ENCODE measurements at regions not wholly inside any gene's neighbourhood (a gene's known extent, or its start where the extent isn't known, plus 50 kb on each side); places are given as distances from the start of the nearest gene placed in this dataset. TPM values are rescaled to one million over a fixed set of nuclear protein-coding genes. Genes with fewer than 3 reads are reported as not detected.
A peak's percentile ranks its signal among the peaks of the same experiment; 100 is the strongest.
"Not testable (repeated sequence)": the region's sequence is repeated elsewhere in the genome, so short reads cannot be mapped to it uniquely, and the experiment has no call there.

DNA sequence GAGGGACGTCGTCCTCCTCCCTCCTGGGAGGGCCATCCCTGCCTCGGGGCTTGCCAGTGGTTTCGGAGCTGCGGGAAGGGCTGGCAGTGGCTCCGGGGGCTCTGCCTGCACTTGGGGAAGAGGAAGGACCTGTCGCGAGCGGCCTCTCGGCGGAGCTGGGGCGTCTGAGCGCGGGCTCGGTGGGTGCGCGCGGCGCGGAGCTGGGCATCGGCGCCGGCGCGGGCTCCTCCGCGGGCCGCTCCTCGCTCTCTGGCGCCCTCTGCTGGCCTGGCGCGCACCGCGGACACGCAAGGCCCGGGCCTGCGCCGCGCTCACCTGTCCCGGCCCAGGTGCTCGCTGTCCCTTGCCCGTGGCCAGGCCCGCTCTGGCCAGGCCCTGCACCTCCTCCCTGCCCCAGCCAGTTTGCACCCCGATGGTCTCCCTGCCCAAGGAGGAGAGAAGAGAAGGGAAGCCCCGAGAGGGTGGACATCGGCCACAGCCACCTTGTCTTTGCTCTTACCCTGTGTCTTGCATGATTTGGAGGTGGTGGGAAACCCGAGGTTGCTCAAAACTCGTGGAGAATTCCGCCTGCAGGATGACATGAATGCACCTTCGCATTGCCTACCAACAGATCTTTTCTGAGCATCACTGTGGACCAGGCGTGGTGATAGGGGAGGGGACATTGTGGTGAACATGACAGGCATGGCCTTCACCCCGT is 119.2 kb downstream of the OTOP1 start:
- POLR2A ChIA-PET; DNase-seq (ENCODE audit: low read depth); H3K27me3 ChIP-seq (ENCODE audit: control insufficient read depth, insufficient read depth, low read length); H3K36me3 ChIP-seq (ENCODE audit: control insufficient read depth, insufficient read depth, low read length): not testable (repeated sequence)
- H3K4me3 ChIP-seq (ENCODE audit: low read depth, low read length) = peak overlapping the region; percentile 33
- CTCF ChIA-PET = interaction anchor here (0.7 to 1.6 kb wide), 5 partner anchors 8 to 122 kb away, joined by 3 to 5 read pairs (median 3); no protein-coding TSS in a partner anchor
- TF ChIP-seq, protein P1, sequence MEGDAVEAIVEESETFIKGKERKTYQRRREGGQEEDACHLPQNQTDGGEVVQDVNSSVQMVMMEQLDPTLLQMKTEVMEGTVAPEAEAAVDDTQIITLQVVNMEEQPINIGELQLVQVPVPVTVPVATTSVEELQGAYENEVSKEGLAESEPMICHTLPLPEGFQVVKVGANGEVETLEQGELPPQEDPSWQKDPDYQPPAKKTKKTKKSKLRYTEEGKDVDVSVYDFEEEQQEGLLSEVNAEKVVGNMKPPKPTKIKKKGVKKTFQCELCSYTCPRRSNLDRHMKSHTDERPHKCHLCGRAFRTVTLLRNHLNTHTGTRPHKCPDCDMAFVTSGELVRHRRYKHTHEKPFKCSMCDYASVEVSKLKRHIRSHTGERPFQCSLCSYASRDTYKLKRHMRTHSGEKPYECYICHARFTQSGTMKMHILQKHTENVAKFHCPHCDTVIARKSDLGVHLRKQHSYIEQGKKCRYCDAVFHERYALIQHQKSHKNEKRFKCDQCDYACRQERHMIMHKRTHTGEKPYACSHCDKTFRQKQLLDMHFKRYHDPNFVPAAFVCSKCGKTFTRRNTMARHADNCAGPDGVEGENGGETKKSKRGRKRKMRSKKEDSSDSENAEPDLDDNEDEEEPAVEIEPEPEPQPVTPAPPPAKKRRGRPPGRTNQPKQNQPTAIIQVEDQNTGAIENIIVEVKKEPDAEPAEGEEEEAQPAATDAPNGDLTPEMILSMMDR (IDR thresholded peaks at IDR 0.05; ENCODE audit: insufficient read depth, low read depth, low read length) = peak; percentile 25; the same call in 1 of the 2 replicates

DNA sequence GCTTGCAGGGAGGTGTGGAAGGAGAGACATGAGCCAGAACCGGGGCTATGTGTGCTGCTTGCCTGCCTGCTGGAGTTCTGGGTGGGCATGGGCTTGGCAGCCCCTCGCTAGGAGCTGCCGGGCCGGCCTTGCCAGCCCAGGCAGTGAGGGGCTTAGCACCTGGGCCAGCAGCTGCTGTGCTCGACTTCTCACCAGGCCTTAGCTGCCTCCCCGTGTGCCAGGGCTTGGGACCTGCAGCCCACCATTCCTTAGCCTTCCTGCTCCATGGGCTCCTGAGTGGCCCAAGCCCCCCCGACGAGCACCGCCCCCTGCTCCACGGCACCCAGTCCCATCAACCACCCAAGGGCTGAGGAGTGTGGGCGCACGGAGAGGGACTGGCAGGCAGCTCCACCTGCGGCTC is 111.3 kb downstream of the OTOP1 start:
- POLR2A ChIA-PET = not testable (repeated sequence)
- CTCF ChIA-PET = interaction anchor here (1.4 kb wide), 1 partner anchor 8 kb away, joined by 4 read pairs; no protein-coding TSS in a partner anchor

DNA sequence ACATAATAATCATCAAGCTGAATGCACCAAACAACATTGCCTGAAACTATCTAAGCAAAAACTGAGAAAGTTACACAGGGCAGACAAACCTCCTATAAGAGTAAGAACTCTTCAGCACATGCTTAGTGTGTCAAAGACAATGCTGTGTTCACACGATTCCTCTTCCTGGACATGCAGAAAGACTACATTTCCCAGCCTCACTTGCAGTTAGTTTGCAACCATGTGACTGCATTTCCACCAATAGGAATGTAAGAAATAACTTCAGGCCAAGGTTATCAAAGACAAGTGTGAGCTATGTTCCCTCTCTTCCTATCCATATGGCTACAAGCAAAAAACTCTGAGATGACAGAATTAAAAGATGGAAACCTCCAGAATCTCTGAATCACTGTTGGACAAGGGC is 109.8 kb downstream of the OTOP1 start:
- H3K27me3 ChIP-seq (ENCODE audit: control insufficient read depth, insufficient read depth, low read length); CTCF ChIA-PET; POLR2A ChIA-PET; H3K36me3 ChIP-seq (ENCODE audit: control insufficient read depth, insufficient read depth, low read length); DNase-seq (ENCODE audit: low read depth); H3K4me3 ChIP-seq (ENCODE audit: low read depth, low read length): not testable (repeated sequence)

More for the DNA sequence above, 111.3 kb downstream of the OTOP1 start:
- DNase-seq (ENCODE audit: low read depth); H3K4me3 ChIP-seq (ENCODE audit: low read depth, low read length); H3K27me3 ChIP-seq (ENCODE audit: control insufficient read depth, insufficient read depth, low read length); H3K36me3 ChIP-seq (ENCODE audit: control insufficient read depth, insufficient read depth, low read length): not testable (repeated sequence)

DNA sequence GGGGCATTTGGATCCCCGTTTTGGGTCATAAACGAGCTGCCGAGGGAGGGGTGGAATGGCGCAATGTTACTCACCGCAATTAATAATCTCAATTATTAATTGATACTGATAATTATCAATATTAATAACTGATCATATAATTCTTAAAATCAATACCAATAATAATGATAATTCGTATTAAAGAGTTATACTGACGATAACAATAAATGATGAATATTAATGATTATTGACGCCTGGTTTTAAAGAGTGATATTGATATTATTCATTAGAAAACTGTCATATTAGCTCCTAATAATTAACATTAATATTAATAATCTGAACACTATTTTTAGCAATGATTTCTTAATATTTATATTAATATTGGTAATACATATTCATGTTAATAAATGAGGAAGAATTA is 92.4 kb downstream of the OTOP1 start:
- H3K27me3 ChIP-seq (ENCODE audit: control insufficient read depth, insufficient read depth, low read length); H3K36me3 ChIP-seq (ENCODE audit: control insufficient read depth, insufficient read depth, low read length); H3K4me3 ChIP-seq (ENCODE audit: low read depth, low read length); CTCF ChIA-PET; DNase-seq (ENCODE audit: low read depth); POLR2A ChIA-PET: not testable (repeated sequence)

DNA sequence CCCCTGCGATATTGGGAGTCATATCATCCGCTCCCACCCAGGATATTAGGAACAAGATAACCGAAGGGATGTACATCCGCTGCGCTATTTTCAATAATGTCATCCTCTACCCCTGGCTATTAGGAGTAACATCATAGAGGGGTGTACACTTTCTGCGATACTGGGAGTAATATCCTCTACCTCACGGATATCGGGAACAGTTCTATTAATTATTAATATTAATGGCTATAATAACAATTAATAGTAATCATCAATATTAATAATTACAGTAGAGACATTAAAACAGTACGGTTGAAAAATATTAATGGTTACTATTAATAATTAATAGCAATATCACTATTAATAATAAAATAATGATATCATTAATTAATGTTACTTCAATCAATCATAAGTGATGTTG is 90.1 kb downstream of the OTOP1 start:
- POLR2A ChIA-PET; H3K36me3 ChIP-seq (ENCODE audit: control insufficient read depth, insufficient read depth, low read length); CTCF ChIA-PET; H3K27me3 ChIP-seq (ENCODE audit: control insufficient read depth, insufficient read depth, low read length); DNase-seq (ENCODE audit: low read depth); H3K4me3 ChIP-seq (ENCODE audit: low read depth, low read length): not testable (repeated sequence)

Small RNA genes in the stretch of these regions (small RNA-seq; reads per million reads assigned to genes)
- not detected for gene AC116562.3 (ENCODE audit: insufficient read length, low read depth, low replicate concordance)
